Activated CD8-positive, alpha-beta T cell treated with anti-CD3 and anti-CD28 coated beads for 36 hours (primary cell): ENCODE measurements at regions not wholly inside any gene's neighbourhood (a gene's known extent, or its start where the extent isn't known, plus 50 kb on each side); places are given as distances from the start of the nearest gene placed in this dataset.
"Not testable (repeated sequence)": the region's sequence is repeated elsewhere in the genome, so short reads cannot be mapped to it uniquely, and the experiment has no call there.

Experiments
- ATAC-seq: fragments of 200-7000 bp; cut with Tn5 transposase; one replicate; pipeline ENCODE4 v1.10.0; 2021; ENCODE audit warnings: mild to moderate bottlenecking, moderate library complexity
- CTCF ChIA-PET: fragments of 350-600 bp; sonication (Branson Sonifier 250); formaldehyde crosslinking; loops from one replicate; lab custom pipeline; 2021; ENCODE audit warnings: antibody characterized with exemption; lab: Charles Lee
- POLR2A ChIA-PET: fragments of 350-600 bp; sonication (Branson Sonifier 250); formaldehyde crosslinking; loops from one replicate; lab custom pipeline; 2021; ENCODE audit warnings: antibody characterized with exemption; lab: Charles Lee
- DNase-seq: peaks from one replicate; pipeline ENCODE4 v3.0.0-alpha.2; 2020
- H3K27ac Mint-ChIP-seq: one replicate; pipeline ENCODE4 v1.8.0; 2021; ENCODE audit warnings: mild to moderate bottlenecking, mixed read lengths
- H3K27me3 Mint-ChIP-seq: one replicate; pipeline ENCODE4 v1.8.0; 2021; ENCODE audit warnings: mixed read lengths
- H3K36me3 Mint-ChIP-seq: one replicate; pipeline ENCODE4 v1.8.0; 2021; ENCODE audit warnings: low read depth, mixed read lengths
- H3K4me1 Mint-ChIP-seq: one replicate; pipeline ENCODE4 v1.8.0; 2021; ENCODE audit warnings: low read depth, mixed read lengths
- H3K4me3 Mint-ChIP-seq: one replicate; pipeline ENCODE4 v1.8.0; 2021; ENCODE audit warnings: mild to moderate bottlenecking, moderate library complexity, mixed read lengths
- H3K9me3 Mint-ChIP-seq: one replicate; pipeline ENCODE4 v1.8.0; 2021; ENCODE audit warnings: mixed read lengths
- intact Hi-C: fragments of 100-400 bp; cut with micrococcal nuclease; formaldehyde crosslinking; loops from one replicate; pipeline ENCODE4 v1.10.0; 2022
- TF ChIP-seq, protein P1 (sequence below): fragments of 200-600 bp; IDR thresholded peaks from one replicate; pipeline ENCODE4 v1.8.0; 2022; ENCODE audit warnings: antibody characterized with exemption, mild to moderate bottlenecking

DNA sequence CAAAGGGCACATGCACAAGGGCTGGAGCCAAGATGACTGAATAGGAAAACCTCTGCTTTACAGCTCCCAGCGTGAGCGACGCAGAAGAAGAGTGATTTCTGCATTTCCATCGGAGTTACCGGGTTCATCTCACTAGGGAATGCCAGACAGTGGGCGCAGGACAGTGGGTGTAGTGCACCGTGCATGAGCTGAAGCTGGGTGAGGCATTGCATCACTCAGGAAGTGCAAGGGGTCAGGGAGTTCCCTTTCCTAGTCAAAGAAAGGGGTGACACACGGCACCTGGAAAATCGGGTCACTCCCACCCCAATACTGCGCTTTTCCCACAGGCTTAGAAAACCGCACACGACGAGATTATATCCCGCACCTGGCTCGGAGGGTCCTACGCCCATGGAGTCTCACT lies 64.5 kb upstream of the HTR1E start:
- CTCF ChIA-PET, H3K27me3 Mint-ChIP-seq, POLR2A ChIA-PET, H3K36me3 Mint-ChIP-seq, H3K4me3 Mint-ChIP-seq, H3K4me1 Mint-ChIP-seq, intact Hi-C loops, DNase-seq, ATAC-seq, H3K27ac Mint-ChIP-seq: not testable (repeated sequence)
- peaks cover 27% of the 10 kb centered on the region for H3K9me3 Mint-ChIP-seq

DNA sequence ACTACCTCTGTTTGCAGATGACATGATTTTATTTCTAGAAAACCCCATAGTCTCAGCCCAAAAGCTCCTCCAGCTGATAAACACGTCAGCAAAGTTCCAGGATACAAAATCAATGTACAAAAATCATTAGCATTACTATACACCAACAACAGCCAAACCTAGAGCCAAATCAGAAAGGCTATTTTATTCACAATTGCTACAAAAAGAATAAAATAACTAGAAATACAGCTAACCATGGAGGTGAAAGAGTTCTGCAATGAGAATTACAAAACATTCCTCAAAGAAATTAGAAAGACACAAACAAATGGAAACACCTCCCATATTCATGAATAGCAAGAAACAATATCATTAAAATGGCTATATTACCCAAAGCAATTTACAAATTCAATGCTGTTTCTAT lies 65.6 kb upstream of the HTR1E start:
- DNase-seq (no peak), ATAC-seq (no peak)
- Mint-ChIP-seq H3K4me1 (no peaks in the 10 kb centered on the region), H3K4me3 (no peak overlapping the region), H3K9me3 (peaks cover 27% of the 10 kb centered on the region), H3K27ac (no peak overlapping the region), H3K27me3 (no peaks in the 10 kb centered on the region), H3K36me3 (no peaks in the 10 kb centered on the region)
- ChIA-PET POLR2A (no interaction called here), CTCF (no interaction called here)
- TF ChIP-seq, protein P1, sequence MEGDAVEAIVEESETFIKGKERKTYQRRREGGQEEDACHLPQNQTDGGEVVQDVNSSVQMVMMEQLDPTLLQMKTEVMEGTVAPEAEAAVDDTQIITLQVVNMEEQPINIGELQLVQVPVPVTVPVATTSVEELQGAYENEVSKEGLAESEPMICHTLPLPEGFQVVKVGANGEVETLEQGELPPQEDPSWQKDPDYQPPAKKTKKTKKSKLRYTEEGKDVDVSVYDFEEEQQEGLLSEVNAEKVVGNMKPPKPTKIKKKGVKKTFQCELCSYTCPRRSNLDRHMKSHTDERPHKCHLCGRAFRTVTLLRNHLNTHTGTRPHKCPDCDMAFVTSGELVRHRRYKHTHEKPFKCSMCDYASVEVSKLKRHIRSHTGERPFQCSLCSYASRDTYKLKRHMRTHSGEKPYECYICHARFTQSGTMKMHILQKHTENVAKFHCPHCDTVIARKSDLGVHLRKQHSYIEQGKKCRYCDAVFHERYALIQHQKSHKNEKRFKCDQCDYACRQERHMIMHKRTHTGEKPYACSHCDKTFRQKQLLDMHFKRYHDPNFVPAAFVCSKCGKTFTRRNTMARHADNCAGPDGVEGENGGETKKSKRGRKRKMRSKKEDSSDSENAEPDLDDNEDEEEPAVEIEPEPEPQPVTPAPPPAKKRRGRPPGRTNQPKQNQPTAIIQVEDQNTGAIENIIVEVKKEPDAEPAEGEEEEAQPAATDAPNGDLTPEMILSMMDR = no peak
- intact Hi-C loops = no loop called here

DNA sequence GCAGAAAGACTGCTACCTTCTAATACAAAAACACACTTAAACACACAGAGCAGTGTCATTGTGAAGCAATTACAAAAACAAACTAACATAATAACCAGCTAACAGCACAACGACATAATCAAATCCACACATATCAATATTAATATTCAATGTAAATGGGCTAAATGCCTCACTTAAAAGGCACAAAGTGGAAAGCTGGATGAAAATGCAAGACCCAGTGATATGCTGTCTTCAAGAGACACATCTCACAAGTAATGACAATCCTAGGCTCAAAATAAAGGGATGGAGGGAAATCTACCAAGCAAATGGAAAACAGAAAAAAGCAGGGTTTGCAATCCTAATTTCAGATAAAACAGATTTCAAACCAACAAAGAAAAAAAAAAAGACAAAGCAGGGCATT lies 67.8 kb upstream of the HTR1E start:
- ATAC-seq = no peak
- ChIA-PET CTCF (interaction anchor here (1.0 kb wide), 1 partner anchor 22 kb away, joined by 3 read pairs; no protein-coding TSS in a partner anchor), POLR2A (no interaction called here)
- Mint-ChIP-seq H3K4me3 (no peak overlapping the region), H3K4me1 (no peaks in the 10 kb centered on the region), H3K9me3 (peaks cover 25% of the 10 kb centered on the region), H3K36me3 (no peaks in the 10 kb centered on the region), H3K27me3 (no peaks in the 10 kb centered on the region), H3K27ac (no peak overlapping the region)
- no peak for DNase-seq
- TF ChIP-seq, protein P1 = no peak
- intact Hi-C loops = no loop called here

DNA sequence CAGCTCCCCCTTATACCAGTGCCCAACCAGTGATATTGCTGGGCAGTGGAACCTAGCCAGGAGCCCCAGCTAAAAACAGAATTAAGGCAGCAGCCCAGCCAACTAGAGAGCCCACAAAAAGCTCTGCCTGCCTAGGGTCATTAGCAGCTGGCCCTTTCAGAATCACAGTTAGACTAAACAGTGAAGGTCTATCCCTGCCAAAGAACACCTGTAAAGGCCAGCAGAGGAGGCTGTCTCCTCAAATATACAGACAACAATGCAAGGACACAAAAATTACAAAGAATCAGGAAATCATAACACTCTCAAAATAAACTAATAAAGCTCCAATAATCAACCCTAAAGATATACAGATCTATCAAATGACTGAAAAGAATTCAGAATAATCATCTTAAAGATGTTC lies 77.8 kb upstream of the HTR1E start:
- no peaks in the 10 kb centered on the region for H3K9me3 Mint-ChIP-seq
- intact Hi-C loops = loop anchor here (10.0 kb wide), 1 partner anchor 935 kb away; no protein-coding TSS in a partner anchor
- POLR2A ChIA-PET = no interaction called here

DNA sequence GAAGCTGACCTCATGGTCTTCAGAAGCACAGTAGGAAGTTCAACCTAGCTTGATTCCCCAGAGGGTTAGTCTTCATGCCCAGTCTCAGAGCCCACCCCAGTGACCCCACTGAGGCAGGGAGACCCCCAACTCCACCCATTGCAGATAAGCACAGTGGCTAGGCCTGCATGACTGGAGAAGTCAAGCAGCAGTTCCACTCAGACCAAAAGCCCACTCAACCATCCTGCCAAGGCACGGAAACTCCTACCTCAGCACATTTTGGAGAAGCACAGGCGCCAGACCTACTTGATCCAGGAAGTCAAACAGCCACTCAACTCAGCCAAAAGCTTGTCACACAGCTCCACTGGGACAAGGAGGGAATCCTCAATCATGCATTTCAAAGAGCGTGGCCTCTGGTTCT lies 78.4 kb upstream of the HTR1E start:
- TF ChIP-seq, protein P1 = no peak
- POLR2A ChIA-PET = no interaction called here
- intact Hi-C loops = loop anchor here (10.0 kb wide), 1 partner anchor 934 kb away; no protein-coding TSS in a partner anchor

More for the DNA sequence above, 77.8 kb upstream of the HTR1E start:
- no peak for DNase-seq
- Mint-ChIP-seq H3K27ac (no peak overlapping the region), H3K36me3 (no peaks in the 10 kb centered on the region), H3K4me3 (no peak overlapping the region), H3K4me1 (no peaks in the 10 kb centered on the region), H3K27me3 (no peaks in the 10 kb centered on the region)
- TF ChIP-seq, protein P1 = no peak
- ATAC-seq = no peak
- CTCF ChIA-PET = no interaction called here

More for the DNA sequence above, 78.4 kb upstream of the HTR1E start:
- CTCF ChIA-PET = interaction anchor here (1.1 kb wide), 1 partner anchor 78 kb away, joined by 3 read pairs; the partner anchor contains the start of gene HTR1E
- no peaks in the 10 kb centered on the region for H3K4me1 Mint-ChIP-seq
- no peak overlapping the region for H3K4me3 Mint-ChIP-seq
- H3K36me3 Mint-ChIP-seq = no peaks in the 10 kb centered on the region
- no peaks in the 10 kb centered on the region for H3K9me3 Mint-ChIP-seq
- H3K27ac Mint-ChIP-seq = no peak overlapping the region
- DNase-seq (no peak), ATAC-seq (no peak)
- H3K27me3 Mint-ChIP-seq = no peaks in the 10 kb centered on the region
